GM19463 (cell line): ENCODE measurements at regions not wholly inside any gene's neighbourhood (a gene's known extent, or its start where the extent isn't known, plus 50 kb on each side); places are given as distances from the start of the nearest gene placed in this dataset.
A peak's percentile ranks its signal among the peaks of the same experiment; 100 is the strongest.

Experiments
- ATAC-seq: cut with Tn5 transposase; IDR thresholded peaks from one replicate; pipeline ENCODE4 v1.9.1; 2021; ENCODE audit warnings: mild to moderate bottlenecking, moderate library complexity; ENCODE audit not compliant: unreplicated experiment

DNA sequence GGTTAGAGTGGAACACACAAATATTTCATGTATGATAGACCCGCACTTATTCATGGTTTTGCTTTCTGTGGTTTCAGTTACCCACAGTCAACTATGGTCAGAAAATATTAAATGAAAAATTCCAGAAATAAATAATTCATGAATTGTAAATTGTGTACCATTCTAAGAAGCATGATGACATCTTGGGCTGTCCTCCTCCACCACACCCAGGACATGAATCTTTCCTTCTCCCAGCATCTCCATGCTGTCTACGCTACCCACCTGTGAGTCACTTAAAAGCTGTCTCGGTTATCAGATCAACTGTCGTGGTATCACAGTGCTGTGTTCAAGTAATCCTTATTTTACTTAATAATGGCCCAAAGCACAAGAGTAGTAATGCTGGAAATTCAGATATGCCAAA lies 419.6 kb upstream of the NRP1 start:
- no peak for ATAC-seq

DNA sequence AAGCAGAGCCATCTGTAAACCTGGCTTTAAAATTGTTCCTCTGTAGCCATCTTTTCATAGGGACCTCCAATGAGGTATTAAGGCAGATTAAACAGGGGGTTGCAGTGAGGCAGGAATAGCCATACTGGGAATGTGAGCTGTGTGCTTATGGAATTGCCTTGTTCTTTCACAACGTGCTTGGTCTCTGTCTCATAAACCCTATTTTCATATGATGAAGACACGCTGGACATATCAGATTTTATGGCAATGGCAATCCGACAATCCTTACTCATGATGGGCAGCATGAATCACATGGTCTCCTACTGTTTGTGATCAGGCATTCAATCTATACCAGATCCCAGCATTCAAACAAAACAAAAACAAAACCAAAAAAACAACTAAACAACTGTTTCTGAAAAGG lies 418.9 kb upstream of the NRP1 start:
- ATAC-seq = no peak

DNA sequence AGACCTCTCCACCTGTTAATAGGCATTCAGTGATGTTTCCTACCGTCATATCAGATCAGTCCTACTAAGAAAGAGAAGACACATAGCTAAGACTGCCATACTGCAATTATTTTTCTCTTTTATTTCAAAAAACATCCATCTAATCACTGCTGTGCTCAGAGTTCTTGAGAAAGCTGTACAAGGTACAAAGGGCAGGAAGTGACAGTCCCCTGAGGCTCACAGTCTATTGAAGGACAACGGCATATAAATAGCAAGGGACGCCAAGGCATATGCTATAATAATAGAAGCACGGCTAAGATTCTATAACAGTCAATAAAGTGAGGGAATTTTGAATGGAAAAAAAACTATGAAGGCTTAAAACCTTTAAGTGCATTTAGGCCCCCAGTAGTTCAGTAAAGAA lies 415.3 kb upstream of the NRP1 start:
- no peak for ATAC-seq

DNA sequence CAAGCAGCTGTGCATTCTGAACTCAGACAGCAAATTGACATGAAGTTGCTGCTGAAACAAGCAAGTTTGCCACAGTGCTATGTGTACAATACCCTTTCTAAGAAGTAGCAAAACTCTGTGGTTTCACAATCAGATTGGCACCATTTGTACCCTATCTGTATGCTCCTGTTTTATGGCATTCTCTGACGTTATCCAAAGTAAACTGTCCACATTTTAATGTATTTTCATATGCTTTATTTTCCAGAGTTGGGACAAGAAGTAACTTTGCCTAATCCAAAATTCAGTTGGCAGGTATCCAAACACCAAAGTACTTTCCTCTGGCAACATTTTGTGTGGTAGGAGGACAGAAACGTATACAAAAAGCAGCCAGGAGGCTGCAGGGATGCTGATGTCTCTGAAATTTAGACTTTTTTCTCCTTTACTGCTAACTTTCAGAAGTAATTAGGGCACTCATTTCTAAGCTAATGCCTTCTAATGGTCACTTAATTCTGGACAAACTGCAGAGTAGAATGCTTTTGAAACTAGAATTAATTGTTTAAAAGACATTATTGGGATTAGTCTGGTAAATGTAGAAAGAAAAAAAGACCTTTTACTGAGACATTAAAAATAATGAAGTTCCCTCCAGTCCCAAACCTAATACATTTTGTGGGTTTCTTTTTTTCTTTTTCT lies 414.7 kb upstream of the NRP1 start:
- ATAC-seq = no peak

DNA sequence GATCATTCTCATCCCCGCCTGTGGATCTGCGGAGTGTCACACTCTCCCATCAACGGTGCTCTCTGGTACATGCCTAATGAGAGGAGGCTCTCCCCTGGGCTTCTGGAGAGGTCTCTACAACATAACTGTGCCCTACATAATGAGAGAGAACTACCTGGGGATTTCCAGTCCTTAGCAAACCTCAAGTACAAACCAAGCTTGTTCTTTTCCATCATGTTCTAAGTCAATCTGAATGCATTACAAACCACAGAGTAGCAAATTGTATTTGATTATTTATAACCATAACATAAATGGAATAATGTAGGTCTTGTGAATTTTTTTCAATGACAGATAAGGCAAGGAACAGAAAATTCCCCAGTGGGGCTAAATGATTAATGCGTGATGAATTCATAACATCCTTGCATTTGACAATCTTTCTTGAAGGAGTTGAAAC lies 412.4 kb upstream of the NRP1 start:
- ATAC-seq = peak; percentile 43

DNA sequence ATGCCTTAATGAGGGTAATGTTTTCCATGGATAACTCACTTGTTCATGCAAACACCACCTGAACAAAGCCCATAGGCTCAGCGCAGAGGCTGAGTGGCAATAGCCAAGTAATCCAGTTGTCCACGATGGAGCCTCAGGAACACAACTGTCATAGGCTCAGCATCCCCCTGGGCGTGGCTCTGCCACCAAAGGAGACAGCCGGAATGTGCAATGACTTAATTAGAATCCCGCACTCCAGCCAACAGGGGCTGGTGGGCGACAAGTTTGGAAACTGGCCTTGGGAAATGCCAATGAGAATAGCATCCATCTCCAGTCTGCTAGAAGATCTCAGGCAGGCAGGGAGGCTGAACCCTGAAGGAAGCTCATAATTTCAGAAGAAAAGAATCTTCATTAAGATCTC lies 411.7 kb upstream of the NRP1 start:
- no peak for ATAC-seq

DNA sequence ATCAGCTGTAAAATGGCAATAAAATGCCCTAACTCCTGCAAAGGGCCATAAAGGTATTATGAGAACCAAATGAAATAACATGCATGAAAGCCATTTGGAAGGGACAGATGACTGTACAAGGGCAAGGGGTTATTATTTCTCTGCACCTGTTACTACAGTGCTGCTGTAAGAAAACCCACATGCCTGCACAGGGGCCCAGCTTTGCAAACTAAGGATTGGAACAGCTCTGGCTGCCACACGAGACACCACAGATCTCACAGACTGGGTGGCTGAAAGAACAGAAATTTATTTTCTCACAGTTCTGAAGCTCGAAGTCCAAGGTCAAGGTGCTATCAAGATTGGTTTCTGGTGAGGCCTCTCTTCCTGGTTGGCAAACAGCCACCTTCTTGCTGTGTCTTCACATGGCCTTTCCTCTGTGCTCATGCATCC lies 409.0 kb upstream of the NRP1 start:
- ATAC-seq = peak; percentile 74

DNA sequence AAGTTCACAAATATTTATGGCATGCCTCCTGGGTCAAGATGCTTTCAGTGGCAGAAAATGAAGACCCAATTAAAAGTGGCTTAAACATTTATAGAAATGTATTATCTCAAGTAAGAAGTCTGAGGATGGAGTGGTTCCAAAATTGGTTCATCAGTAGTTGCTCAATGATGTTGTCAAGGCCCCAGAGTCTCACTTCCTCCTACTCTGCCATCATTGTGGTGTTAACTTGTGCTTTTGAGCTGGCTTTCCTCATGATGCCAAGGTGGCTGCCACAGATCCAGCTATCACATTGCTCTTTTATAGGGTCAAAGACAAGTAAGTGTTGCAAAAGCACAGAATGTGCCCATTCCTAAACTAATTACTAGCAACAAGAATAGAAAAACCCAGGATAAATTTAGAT lies 404.6 kb upstream of the NRP1 start:
- no peak for ATAC-seq

DNA sequence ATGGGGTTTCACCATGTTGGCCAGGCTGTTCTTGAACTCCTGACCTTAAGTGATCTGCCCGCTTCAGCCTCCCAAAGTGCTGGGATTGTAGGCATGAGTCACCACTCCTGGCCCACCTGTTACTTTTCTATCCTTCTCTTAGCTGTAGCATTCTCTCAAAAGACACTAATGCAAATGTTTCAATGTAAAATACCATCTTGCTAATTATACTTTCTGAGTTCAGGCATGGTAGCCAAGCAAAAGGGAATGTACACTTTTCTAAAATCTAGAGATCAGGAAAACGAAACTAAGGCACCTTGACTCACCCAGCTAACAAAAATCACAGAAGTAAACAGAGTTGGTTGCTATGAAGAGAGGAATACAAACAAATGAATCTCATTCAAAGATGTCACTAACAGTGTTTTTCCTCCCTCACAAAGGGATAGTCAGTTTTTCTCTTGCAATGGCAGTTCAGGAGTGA lies 401.0 kb upstream of the NRP1 start:
- peak; percentile 46 for ATAC-seq

DNA sequence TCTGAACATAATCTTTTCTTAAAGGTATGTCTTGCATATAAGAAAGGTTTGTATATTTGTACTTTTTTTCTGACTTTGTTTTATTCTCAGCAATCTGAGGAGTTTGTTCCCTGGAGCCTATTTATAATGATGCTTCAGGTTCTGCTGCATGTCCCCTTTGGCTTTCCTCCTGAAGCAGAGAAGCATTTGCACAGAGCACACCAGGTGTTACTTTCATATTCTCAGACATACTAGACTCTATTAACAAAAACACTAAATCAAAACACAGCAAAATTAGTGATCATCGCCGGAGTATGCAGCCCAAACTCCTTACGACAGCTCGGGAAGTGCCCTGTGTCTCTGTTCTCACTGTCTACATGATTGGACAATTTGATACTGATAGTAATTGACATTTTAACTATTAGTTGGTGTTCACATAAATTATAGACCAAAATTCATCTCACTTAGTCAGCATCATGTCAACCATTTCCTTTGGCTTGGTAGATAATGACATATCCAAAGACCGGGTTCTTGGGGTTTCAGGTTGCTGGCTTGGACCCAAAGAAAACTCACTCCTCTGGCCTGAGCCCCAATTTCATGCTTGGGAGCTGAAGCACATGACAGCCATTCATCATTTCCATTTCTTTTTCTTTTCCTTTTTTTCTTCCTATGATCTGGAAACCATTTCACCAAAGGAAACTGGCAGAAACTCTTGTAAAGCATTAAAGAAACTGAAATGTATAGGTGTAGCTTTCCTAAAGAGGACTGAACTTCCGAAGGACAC lies 400.1 kb upstream of the NRP1 start:
- ATAC-seq = no peak

DNA sequence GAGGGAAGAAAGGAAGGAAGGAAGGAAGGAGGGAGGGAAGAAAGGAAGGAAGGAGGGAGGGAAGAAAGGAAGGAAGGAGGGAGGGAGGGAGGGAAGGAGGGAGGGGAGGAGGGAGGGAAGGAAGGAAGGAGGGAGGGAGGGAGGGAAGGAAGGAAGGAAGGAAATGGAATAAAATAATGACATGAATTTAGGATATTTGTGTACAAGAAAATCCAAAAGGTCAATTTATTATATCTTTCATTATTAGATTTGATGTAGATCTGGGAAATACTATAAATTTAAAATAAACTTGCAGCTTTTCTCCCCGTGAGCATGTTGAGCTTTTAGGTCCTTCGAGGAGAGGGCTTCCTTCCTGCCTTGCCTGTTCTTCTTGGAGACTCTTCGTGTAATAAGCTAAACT lies 398.6 kb upstream of the NRP1 start:
- no peak for ATAC-seq

DNA sequence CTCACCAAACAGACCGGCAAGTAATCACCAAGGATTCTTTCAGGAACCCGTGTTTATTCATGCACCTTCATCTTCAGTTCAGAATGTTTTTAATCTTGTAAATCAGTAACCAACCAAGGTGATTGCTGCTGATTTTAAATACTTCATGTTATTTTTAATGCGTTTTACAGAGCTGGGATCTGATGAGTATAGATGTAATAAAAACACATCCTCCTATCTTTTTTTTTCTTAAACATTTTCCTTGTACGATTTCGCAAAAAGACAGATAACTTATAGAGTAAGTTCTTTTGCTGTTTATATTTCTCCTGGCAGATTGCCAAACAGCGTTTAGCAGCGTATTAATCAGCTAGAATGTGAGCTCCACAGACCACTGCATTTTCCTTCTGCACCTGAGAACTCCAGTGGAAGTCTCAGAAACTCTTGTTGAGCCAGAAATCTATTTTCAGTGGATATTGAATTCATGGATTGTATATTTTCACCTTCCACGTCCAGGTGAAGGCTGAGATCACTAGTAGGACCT lies 397.8 kb upstream of the NRP1 start:
- no peak for ATAC-seq

DNA sequence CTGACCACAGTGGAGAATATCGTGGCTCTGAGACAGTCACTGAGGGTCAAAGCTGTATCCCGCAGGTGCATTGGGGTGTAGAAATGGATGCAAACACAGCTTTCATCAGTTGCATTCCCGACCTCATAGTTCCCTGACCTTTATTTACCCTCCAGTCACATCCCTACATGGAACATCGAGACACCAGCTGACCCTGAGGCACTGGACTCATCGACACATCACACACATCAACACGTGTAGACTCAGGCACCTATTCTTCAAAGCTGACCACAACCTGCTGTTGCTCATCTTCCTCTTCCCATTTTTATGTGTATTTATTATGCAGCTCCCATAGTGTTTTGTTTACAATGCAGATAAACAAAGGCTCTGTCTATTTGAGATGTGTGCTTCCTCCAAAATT lies 396.9 kb upstream of the NRP1 start:
- ATAC-seq = no peak

DNA sequence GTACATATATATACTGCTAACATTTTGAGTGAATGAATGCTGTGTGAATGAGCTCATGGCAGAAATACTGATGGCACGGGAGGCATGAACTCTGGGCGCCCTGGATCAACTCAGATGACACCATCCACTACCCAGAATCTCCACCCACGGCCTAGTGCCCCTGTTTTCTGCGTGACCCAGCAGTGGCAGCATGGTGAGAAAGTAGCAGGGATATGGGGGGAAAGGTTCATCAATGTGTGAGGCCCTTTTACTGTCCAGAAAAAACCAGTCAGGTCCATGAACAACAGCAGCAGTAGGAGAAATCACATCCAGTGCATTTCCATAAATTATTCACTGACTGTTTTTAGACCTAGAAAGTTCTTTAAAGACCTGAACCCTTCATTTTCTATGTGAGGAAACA lies 391.0 kb upstream of the NRP1 start:
- ATAC-seq = no peak

DNA sequence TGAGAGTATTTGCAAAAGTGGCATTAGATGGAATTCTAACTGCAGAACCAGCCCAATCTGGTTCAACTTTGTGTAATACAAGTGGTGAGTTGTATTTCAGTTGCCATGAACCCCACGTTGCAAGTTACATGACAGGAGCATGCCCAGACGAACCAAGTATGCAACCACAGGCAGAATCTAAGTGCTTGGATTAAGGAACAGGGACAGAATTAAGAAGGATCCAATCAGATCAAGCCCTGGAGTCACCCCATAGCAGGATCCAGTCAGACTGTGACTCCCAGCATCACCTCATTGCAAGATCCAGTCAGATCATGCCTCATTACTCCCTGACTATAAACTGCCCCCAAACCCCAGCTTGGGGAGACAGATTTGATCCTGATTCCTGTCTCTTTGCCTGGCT lies 388.7 kb upstream of the NRP1 start:
- ATAC-seq = no peak

DNA sequence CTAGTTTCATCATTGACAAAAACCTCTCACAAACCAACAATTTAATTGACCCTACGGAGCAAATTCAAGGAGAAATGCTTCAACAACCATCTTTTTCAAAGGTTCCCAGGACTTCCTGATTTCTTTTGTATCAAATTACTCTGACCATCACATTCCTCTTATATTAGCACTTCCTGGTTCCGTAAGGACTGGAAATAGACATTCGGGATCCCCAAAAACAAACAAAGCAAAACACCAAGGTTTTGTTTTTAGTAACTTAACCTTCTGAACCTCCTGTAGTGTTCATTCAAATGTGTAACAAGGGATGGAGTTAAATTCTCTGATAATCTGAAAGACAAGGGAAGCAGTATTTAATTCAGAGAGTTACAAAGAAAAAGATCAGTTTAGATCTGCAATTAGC lies 387.6 kb upstream of the NRP1 start:
- ATAC-seq = no peak

DNA sequence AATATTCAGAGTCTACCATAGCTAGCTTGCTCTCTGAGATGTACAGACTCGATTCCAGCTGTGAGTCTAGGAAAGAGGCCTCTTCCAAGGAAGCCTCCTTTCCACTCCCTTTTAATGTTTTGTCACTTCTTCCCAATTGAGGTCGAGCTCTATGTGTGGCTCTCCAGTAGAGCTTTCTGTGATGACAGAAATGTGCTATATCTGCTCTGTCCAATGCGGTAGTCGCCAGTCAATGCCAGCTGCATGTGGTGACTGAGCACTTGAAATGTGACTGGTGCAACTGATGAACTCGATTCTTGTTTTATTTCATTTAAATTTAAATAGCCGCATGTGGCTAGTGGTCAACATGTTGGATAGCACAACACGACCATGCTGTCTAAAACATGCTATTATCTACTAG lies 387.0 kb upstream of the NRP1 start:
- no peak for ATAC-seq

DNA sequence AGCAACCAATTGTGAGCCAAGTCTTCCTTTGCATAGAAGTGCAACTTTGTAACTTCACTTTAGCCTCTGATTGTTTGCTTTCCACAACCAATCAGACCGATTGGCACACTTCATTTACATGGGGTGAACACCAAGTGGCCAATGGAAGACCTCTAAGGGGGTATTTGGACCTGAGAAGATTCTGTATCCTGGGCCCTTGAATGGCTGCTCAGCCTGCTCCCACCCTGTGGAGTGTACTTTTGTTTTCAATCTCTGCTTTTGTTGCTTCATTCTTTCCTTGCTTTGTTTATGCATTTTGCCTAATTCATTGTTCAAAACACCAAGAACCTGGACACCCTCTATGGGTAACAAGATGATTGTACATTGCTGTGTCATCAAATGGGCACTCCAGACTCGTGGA lies 385.7 kb upstream of the NRP1 start:
- ATAC-seq = no peak

DNA sequence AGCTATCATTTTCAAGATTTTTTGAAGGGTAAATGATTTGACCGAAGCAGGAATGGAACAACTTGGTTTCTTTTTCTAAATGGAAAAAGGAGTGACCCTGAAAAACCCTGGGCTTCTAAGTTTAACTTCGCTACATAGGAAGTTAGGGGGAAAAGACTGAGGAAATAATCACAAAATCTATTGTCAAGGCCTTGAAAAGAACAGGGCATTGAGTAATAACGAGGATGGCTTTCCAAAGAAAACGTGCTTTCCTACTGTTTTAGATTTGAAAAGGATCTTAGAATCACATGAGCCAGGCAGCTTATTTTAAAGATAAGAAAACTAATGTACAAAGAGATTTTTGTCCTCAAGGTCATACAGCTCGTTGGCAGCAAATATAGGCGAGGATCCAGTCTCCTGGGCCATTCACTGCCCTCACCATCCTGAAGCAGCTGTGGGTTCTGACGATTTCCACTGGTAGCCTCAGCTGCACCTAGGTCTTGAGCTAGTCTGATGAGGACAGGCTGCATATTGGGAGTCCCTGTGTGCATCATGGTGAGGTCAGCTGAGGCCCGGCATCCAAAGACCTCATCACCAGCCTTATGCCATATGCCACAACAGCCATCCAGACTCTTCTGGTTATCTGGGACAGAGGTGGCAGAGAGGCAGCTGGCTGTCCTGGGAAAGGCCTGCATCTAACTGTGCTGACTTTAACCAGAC lies 384.7 kb upstream of the NRP1 start:
- ATAC-seq = no peak

DNA sequence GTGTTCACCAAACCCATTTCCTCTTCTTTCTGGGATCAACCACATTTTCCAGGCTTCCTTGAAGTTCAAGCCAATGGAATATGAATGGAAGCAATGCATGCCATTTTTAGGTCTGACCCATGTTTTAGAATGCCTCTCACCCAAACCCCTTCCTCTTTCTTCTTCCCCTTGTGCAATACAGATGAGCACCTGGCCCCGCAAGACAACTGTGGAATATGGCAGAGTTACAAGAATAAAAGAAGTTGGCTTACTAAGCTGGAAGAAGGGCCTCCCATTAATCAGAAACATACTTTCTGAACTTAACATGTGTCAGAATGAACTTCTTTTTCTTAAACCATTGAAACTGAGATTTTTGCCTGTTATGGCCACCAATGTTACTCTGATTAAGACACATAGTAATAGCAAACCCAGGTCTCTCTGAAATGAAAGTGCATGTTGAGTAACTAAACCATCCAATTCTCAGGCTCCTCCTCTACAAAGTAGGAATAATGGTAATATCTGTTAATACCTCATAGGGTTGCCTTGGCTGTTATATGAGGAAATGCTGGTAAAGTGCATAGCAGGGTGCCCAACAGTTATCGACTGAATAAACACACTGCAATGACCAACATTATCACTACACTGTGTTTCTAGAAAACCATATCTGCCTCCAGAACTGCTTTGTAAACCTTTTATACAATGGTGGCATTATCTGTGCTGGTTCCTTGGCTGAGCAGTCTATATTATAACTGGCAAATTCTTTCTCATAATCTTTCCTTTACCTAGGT lies 382.2 kb upstream of the NRP1 start:
- ATAC-seq = peak; percentile 48
